Stimulated activated memory B cell treated with anti-CD40 and anti-IgM and Interleukin-4, amounts not matched to agents 10 μg/mL and 1 μg/mL and 100 μg/mL, for 72 hours (primary cell): ENCODE measurements at regions not wholly inside any gene's neighbourhood (a gene's known extent, or its start where the extent isn't known, plus 50 kb on each side); places are given as distances from the start of the nearest gene placed in this dataset.

ENCODE experiments used
- ATAC-seq: fragments of 150-1000 bp; cut with Tn5 transposase; 2 replicates; pipeline ENCODE4 v1.10.0; 2021
- H3K27ac Mint-ChIP-seq: one replicate; pipeline ENCODE4 v1.8.0; 2022; ENCODE audit warnings: mild to moderate bottlenecking, mixed read lengths
- H3K27me3 Mint-ChIP-seq: one replicate; pipeline ENCODE4 v1.8.0; 2022; ENCODE audit warnings: mixed read lengths
- H3K36me3 Mint-ChIP-seq: one replicate; pipeline ENCODE4 v1.8.0; 2022; ENCODE audit warnings: mixed read lengths
- H3K4me1 Mint-ChIP-seq: one replicate; pipeline ENCODE4 v1.8.0; 2022; ENCODE audit warnings: mixed read lengths
- H3K4me3 Mint-ChIP-seq: one replicate; pipeline ENCODE4 v1.8.0; 2022; ENCODE audit warnings: mild to moderate bottlenecking, moderate library complexity, mixed read lengths
- H3K9me3 Mint-ChIP-seq: one replicate; pipeline ENCODE4 v1.8.0; 2022; ENCODE audit warnings: mixed read lengths

DNA sequence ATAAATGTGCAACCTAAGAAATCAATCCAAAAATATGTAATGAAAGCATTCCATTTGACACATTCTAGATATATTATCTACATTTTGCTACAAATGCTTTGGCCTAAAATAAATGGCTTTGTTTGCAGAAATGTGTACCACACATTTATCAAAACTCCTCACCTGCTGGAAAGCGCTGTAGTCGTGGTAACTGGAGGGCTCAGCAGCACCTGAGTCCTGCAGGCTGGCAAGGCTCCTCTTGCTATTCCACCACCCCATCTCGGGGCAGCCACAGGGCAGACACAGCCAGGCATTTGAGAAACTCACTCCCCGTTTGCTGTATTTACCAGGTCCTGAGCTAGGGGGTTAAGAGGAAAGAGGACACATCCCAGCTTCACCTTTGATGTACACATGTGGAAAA, 68.1 kb upstream of the TOMM7 start:
- peaks cover 18% of the 10 kb centered on the region for H3K27me3 Mint-ChIP-seq
- peaks cover 6% of the 10 kb centered on the region for H3K4me1 Mint-ChIP-seq

DNA sequence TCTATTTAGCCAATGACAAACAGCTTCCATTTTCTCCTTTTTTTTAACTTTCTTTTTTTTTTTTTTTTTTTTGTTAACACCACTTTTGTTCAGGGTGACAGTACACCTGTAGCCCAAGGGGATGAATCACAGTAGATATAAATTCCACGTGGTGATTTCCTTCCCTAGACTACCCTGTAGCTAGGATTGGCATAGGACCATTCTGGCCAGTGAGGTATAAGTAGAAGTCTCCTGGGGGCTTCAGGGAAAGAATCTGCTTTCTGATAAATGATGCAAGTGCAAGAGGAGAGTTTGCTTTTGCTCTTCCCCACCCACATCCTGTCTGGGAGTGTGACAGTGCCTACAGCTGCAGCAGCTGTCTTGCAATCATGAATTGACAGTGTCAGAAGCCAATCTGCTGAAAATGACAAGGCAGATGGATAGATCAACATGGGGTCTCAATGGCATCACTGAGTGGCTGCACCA, 63.2 kb upstream of the TOMM7 start:
- Mint-ChIP-seq H3K27me3 (no peaks in the 10 kb centered on the region), H3K9me3 (no peaks in the 10 kb centered on the region), H3K4me1 (peaks cover 6% of the 10 kb centered on the region), H3K27ac (peak overlapping the region; percentile 68), H3K36me3 (no peaks in the 10 kb centered on the region), H3K4me3 (peak overlapping the region; percentile 10)
- ATAC-seq, result peak; percentile 89

More for the DNA sequence above, 68.1 kb upstream of the TOMM7 start:
- Mint-ChIP-seq H3K9me3 (no peaks in the 10 kb centered on the region), H3K27ac (no peak overlapping the region), H3K36me3 (no peaks in the 10 kb centered on the region), H3K4me3 (no peak overlapping the region)
- ATAC-seq, result no peak

DNA sequence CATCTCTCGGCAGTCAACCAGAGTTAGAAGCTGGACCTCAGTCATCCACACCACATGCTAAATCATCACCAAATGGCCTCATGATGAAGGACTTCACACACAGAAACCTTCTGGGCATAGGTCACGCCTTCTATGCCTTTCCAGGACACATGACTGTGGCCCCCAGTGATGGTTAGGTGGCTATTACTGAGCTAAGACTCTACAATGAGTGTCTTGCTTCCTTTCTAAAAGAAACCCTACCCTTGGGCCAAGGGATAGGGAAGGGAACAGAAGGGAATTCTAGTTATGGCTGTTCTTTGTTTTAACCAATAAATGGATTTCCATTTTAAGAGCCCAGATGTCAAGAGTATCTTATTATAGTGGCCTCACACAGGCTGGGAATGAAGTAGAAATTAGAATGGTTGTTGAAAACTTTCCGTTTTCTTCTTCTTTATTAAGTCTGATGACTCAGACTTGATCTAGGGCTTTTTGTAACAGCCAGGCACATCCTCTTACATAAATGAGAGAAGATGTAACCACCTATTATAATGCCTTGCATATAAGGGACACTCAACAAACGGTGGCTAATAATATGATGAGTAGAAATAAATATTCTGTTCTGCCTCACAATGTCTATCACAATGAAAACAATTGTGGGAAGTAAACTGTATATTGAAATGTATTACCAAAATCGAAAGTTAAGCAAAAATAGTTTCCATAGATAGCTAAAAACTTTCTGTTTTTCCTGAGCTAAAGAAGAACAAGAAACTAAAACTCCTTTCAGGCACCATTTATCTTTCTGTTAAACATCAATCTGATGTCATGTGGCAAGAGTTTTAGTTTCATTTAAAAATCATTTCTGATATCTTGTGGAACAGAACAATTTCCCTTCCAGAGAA, 62.5 kb upstream of the TOMM7 start:
- Mint-ChIP-seq H3K27ac (peak overlapping the region; percentile 68), H3K9me3 (no peaks in the 10 kb centered on the region), H3K4me1 (peaks cover 6% of the 10 kb centered on the region), H3K4me3 (no peak overlapping the region), H3K36me3 (no peaks in the 10 kb centered on the region), H3K27me3 (no peaks in the 10 kb centered on the region)
- ATAC-seq, result peak; percentile 58

DNA sequence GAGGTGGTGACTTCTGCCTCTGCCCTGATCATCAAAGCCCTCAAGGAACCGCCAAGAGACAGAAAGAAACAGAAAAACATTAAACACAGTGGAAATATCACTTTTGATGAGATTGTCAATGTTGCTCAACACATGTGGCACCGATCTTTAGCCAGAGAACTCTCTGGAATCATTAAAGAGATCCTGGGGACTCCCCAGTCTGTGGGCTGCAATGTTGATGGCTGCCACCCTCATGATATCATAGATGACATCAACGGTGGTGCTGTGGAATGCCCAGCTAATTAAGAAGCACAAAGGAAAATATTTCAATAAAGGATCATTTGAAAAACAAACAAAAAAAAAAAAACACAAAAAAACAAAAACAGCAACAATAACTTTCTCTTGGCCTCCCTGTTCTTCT, 59.5 kb upstream of the TOMM7 start:
- Mint-ChIP-seq H3K27me3 (no peaks in the 10 kb centered on the region), H3K27ac (no peak overlapping the region), H3K9me3 (no peaks in the 10 kb centered on the region), H3K4me3 (no peak overlapping the region), H3K36me3 (no peaks in the 10 kb centered on the region), H3K4me1 (peaks cover 12% of the 10 kb centered on the region)
- ATAC-seq, result no peak

DNA sequence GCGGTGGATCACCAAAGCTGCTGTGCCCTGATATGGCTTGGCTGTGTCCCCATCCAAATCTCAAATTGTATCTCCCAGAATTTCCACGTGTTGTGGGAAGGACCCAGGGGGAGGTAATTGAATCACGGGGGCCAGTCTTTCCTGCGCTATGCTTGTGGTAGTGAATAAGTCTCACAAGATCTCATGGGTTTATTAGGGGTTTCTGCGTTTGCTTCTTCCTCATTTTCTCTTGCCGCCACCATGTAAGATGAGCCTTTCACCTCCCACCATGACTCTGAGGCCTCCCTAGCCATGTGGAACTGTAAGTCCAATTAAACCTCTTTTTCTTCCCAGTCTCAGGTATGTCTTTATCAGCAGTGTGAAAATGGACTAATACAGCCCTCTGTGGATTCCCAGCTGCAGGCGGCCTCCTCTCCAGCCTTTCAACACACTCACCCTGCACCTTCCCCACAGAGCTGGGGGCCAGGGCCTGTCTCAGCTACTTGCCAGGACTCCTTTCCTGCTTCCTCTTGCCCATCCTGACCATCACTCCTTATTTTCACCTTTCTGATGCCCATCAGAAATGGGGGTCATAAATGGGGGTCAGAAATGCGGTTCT, 57.2 kb upstream of the TOMM7 start:
- Mint-ChIP-seq H3K27me3 (no peaks in the 10 kb centered on the region), H3K27ac (no peak overlapping the region), H3K4me3 (no peak overlapping the region), H3K36me3 (no peaks in the 10 kb centered on the region), H3K4me1 (peaks cover 6% of the 10 kb centered on the region), H3K9me3 (no peaks in the 10 kb centered on the region)
- ATAC-seq, result no peak

DNA sequence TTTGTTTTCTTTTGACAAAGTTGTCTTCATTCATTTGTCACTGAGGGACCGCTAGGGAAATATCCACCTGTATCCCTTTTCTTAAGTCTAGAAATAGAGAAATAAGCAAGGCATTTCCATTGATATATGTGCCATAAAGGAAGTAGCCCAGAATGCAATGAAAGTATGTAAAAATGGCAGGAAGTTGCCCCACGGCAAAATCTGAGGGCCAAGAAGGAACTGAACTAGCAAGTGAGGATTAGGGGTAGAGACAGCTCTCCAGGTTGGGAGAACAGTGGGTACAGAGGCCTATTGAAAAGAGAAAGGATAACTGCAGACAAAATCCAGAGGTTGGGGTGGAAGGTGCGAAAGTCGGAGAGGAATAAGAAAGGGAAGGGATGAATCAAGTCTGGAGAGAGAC, 56.6 kb upstream of the TOMM7 start:
- H3K36me3 Mint-ChIP-seq, result no peaks in the 10 kb centered on the region
- H3K27ac Mint-ChIP-seq, result no peak overlapping the region

DNA sequence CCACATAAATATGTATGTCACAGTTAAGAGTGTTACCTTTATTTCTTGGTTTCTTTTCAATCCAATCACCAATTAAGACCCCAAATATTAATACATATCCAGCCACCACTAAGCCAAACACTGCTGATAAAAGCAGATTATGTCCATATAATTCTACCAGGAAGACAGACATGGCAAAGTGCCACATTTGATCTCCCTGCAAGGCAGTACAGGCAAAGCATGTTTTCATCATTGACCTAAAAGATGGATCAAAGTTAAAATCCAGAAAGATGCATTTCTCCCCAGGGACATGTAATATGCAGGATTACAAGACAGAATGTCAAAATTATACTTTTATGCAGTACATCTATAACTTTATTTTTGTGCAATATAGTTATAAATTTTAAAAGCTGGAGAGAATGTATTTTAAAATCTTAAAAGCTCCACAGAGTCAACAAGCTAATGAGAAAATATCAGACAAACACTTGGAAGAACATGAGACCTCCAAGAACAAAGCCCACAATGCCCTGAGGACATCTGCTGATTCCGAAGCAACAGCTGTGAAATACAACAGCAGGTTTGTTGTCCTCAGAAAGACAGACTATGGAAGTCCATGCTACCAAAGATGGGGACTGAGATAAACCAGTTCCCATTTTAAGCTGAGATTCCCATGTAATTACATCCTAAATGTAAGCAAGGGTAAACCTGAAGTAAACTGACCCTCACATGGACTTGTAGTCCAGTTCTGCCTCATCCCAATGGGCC, 54.5 kb upstream of the TOMM7 start:
- Mint-ChIP-seq H3K4me3 (no peak overlapping the region), H3K27me3 (no peaks in the 10 kb centered on the region), H3K36me3 (no peaks in the 10 kb centered on the region), H3K9me3 (no peaks in the 10 kb centered on the region), H3K27ac (no peak overlapping the region), H3K4me1 (peaks cover 15% of the 10 kb centered on the region)
- ATAC-seq, result no peak

More for the DNA sequence above, 56.6 kb upstream of the TOMM7 start:
- no peak for ATAC-seq
- Mint-ChIP-seq H3K4me3 (no peak overlapping the region), H3K27me3 (no peaks in the 10 kb centered on the region), H3K4me1 (peaks cover 6% of the 10 kb centered on the region), H3K9me3 (no peaks in the 10 kb centered on the region)

DNA sequence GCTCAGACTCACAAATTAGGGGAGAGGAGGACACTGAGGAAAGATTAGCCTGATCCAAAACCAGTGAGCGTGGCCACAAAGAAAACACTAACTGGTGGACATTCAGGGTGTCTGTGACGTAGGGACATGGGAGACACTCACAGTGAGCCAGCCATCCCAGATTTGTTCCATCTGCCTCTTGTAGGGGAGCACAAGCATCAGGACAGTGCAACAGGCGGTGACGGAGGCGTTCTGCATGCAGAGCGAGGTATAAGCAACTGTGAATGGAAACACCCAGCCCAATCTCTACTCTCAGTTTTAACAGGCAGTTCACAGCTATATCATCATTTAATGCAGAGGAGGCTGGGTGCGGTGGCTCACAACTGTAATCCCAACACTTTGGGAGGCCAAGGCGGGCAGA, 52.8 kb upstream of the TOMM7 start:
- H3K9me3 Mint-ChIP-seq, result no peaks in the 10 kb centered on the region
- no peaks in the 10 kb centered on the region for H3K27me3 Mint-ChIP-seq
- peaks cover 28% of the 10 kb centered on the region for H3K4me1 Mint-ChIP-seq
- H3K27ac Mint-ChIP-seq, result no peak overlapping the region
- H3K36me3 Mint-ChIP-seq, result peaks cover 3% of the 10 kb centered on the region
- no peak for ATAC-seq
- no peak overlapping the region for H3K4me3 Mint-ChIP-seq

DNA sequence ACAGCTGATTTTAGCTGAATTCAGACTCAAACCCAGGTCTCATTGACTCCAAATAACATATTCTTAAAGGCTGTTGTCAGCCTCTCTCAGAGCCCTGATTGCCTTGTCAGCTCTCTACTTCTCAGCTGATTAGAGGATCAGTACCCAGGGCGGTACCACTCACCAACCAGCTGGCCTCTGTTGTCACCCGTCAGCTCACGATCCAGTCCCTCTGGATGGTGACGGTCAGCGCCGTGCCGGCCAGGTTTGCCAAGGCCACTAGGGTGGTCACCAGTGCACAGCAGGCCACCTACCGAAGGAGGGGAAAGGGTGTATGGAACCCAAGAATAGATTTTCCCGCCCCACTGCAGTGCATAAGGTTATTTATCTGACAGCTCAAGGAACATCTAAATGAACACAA, 52.3 kb upstream of the TOMM7 start:
- no peak for ATAC-seq
- Mint-ChIP-seq H3K27me3 (no peaks in the 10 kb centered on the region), H3K4me1 (peaks cover 31% of the 10 kb centered on the region), H3K36me3 (peaks cover 8% of the 10 kb centered on the region), H3K9me3 (no peaks in the 10 kb centered on the region), H3K27ac (no peak overlapping the region), H3K4me3 (no peak overlapping the region)
